DOHH2 (cell line): ENCODE measurements at regions not wholly inside any gene's neighbourhood (a gene's known extent, or its start where the extent isn't known, plus 50 kb on each side); places are given as distances from the start of the nearest gene placed in this dataset.

ENCODE experiments used
- H3F3A ChIP-seq: fragments of 200-600 bp; sonication (generic), shearing (Covaris generic); 2 replicates; pipeline ENCODE4 v1.6.0; 2016; ENCODE audit warnings: antibody characterized with exemption, mild to moderate bottlenecking; ENCODE audit not compliant: control insufficient read depth, insufficient read depth
- H3K27ac ChIP-seq: fragments of 200-600 bp; sonication (generic); 2 replicates; pipeline ENCODE4 v1.5.1; 2014; ENCODE audit warnings: low read depth, mild to moderate bottlenecking, low read length, moderate library complexity
- H3K27me3 ChIP-seq: fragments of 200-600 bp; sonication (generic); 2 replicates; pipeline ENCODE4 v1.6.1; 2014; ENCODE audit warnings: mild to moderate bottlenecking, low read length, mixed read lengths; ENCODE audit not compliant: control insufficient read depth
- H3K36me3 ChIP-seq: fragments of 200-600 bp; sonication (generic); 2 replicates; pipeline ENCODE4 v1.6.1; 2014; ENCODE audit warnings: mild to moderate bottlenecking, low read length, moderate library complexity, mixed read lengths; ENCODE audit not compliant: control insufficient read depth
- H3K4me1 ChIP-seq: fragments of 200-600 bp; sonication (generic); 2 replicates; pipeline ENCODE4 v1.6.1; 2014; ENCODE audit warnings: mild to moderate bottlenecking, low read length, mixed read lengths; ENCODE audit not compliant: control insufficient read depth
- H3K4me2 ChIP-seq: fragments of 200-600 bp; sonication (generic); 2 replicates; pipeline ENCODE4 v1.6.0; 2014; ENCODE audit warnings: mild to moderate bottlenecking, low read length, moderate library complexity
- H3K4me3 ChIP-seq: fragments of 200-600 bp; sonication (generic); 2 replicates; pipeline ENCODE4 v1.5.1; 2014; ENCODE audit warnings: mild to moderate bottlenecking, low read length, mixed read lengths
- H3K79me2 ChIP-seq: fragments of 200-600 bp; sonication (generic); 2 replicates; pipeline ENCODE4 v1.6.1; 2014; ENCODE audit warnings: mild to moderate bottlenecking, low read length, mixed read lengths; ENCODE audit not compliant: control insufficient read depth
- H3K9me2 ChIP-seq: fragments of 200-600 bp; sonication (generic); replicated peaks from 2 replicates; pipeline ENCODE4 v1.6.1; 2014; ENCODE audit warnings: mild to moderate bottlenecking, low read length, mixed read lengths; ENCODE audit not compliant: control insufficient read depth
- H3K9me3 ChIP-seq: fragments of 200-600 bp; sonication (generic); 2 replicates; pipeline ENCODE4 v1.6.1; 2014; ENCODE audit warnings: antibody characterized with exemption, low read length, mixed read lengths; ENCODE audit not compliant: control insufficient read depth, insufficient read depth
- H4K20me1 ChIP-seq: fragments of 200-600 bp; sonication (generic); 2 replicates; pipeline ENCODE4 v1.6.0; 2014; ENCODE audit warnings: low read depth, mild to moderate bottlenecking, antibody characterized with exemption, low read length, moderate library complexity; ENCODE audit not compliant: control insufficient read depth, insufficient read depth
- CTCF ChIP-seq: fragments of 200-600 bp; sonication (generic); IDR thresholded peaks from one replicate; pipeline ENCODE4 v1.5.1; 2014; ENCODE audit warnings: antibody characterized with exemption, mild to moderate bottlenecking, low read depth, low read length; ENCODE audit not compliant: poor library complexity, severe bottlenecking
- EZH2phosphoT487 ChIP-seq: fragments of 200-600 bp; sonication (generic); IDR thresholded peaks from 2 replicates; pipeline ENCODE4 v1.6.1; 2017; ENCODE audit warnings: borderline replicate concordance, mild to moderate bottlenecking, antibody characterized with exemption, low read length, moderate library complexity, mixed read lengths

- H3K79me2 ChIP-seq = no peaks in the 10 kb centered on the region
- no peaks in the 10 kb centered on the region for H3K9me2 ChIP-seq
- H3K36me3 ChIP-seq = no peaks in the 10 kb centered on the region
- H3K4me3 ChIP-seq = no peak overlapping the region
- no peak overlapping the region for H3K4me2 ChIP-seq
- H3K4me1 ChIP-seq = peaks cover 9% of the 10 kb centered on the region
- H3K9me3 ChIP-seq = no peaks in the 10 kb centered on the region
- peaks cover 6% of the 10 kb centered on the region; the same call in 1 of the 2 replicates for H3K27me3 ChIP-seq
- no peak overlapping the region for H3K27ac ChIP-seq
- H4K20me1 ChIP-seq = no peaks in the 10 kb centered on the region
- TF ChIP-seq EZH2phosphoT487 (no peak), CTCF (peak; percentile 86)
- 0 out of 2 replicates have a peak, but pooled peaks cover 2% of the 10 kb centered on the region for H3F3A ChIP-seq
Observed at GRCh38 chr6:138001750-138002349, 105.4 kb downstream of the PERP start.

GRCh38 chr6:138004430-138005287 lies 102.6 kb downstream of the PERP start:
- Histone ChIP-seq H3K4me2 (no peak overlapping the region), H3K9me2 (no peaks in the 10 kb centered on the region), H3F3A (0 out of 2 replicates have a peak, but pooled peaks cover 2% of the 10 kb centered on the region), H3K4me3 (no peak overlapping the region), H3K79me2 (no peaks in the 10 kb centered on the region), H3K27me3 (peaks cover 6% of the 10 kb centered on the region; the same call in 1 of the 2 replicates), H3K9me3 (no peaks in the 10 kb centered on the region), H3K27ac (no peak overlapping the region), H3K36me3 (no peaks in the 10 kb centered on the region), H4K20me1 (no peaks in the 10 kb centered on the region), H3K4me1 (no peaks in the 10 kb centered on the region)
- TF ChIP-seq EZH2phosphoT487 = no peak
- peak; percentile 59 for TF ChIP-seq CTCF

GRCh38 chr6:138005846-138006245 lies 101.4 kb downstream of the PERP start:
- H3K27ac ChIP-seq = no peak overlapping the region
- no peaks in the 10 kb centered on the region for H3K9me2 ChIP-seq
- 0 out of 2 replicates have a peak, but pooled peaks cover 2% of the 10 kb centered on the region for H3F3A ChIP-seq
- no peaks in the 10 kb centered on the region for H3K79me2 ChIP-seq
- TF ChIP-seq EZH2phosphoT487 = no peak
- no peak for TF ChIP-seq CTCF
- no peaks in the 10 kb centered on the region for H3K9me3 ChIP-seq
- H3K36me3 ChIP-seq = no peaks in the 10 kb centered on the region
- H4K20me1 ChIP-seq = no peaks in the 10 kb centered on the region
- no peak overlapping the region for H3K4me3 ChIP-seq
- peaks cover 6% of the 10 kb centered on the region; the same call in 1 of the 2 replicates for H3K27me3 ChIP-seq
- H3K4me2 ChIP-seq = no peak overlapping the region
- H3K4me1 ChIP-seq = no peaks in the 10 kb centered on the region
